ENCODE measurements at regions not wholly inside any gene's neighbourhood (a gene's known extent, or its start where the extent isn't known, plus 50 kb on each side); places are given as distances from the start of the nearest gene placed in this dataset.

GRCh38 chr6:167505782-167506181, 180.9 kb downstream of the TTLL2 start:
- H3F3A ChIP-seq (ENCODE audit: low read length, unreplicated experiment), result no peaks in the 10 kb centered on the region
- no peak for TF ChIP-seq EZH2phosphoT487 (IDR thresholded peaks at IDR 0.05; ENCODE audit: borderline replicate concordance, low read length)
- TF ChIP-seq EZH2 (IDR thresholded peaks at IDR 0.05; ENCODE audit: low read length, unreplicated experiment), result no peak
- TF ChIP-seq CTCF (conservative IDR thresholded peaks at IDR 0.05; ENCODE audit: low read depth, low read length), result no peak
- H3K4me2 ChIP-seq (ENCODE audit: low read length), result no peak overlapping the region
- no TSS peak for BruUV-seq (replicated peaks)
- POLR2A ChIA-PET (ENCODE audit: unreplicated experiment), result no interaction called here
- intact Hi-C loops (cut with micrococcal nuclease), result no loop called here
- no peak overlapping the region for H3K4me3 ChIP-seq (ENCODE audit: low read length)
- H3K79me2 ChIP-seq (ENCODE audit: low read length), result no peaks in the 10 kb centered on the region
- no peak overlapping the region for H3K27ac ChIP-seq (ENCODE audit: low read length)
- no peak overlapping the region for H2AFZ ChIP-seq (ENCODE audit: low read length)
- ATAC-seq (no peak), DNase-seq (no peak)
- H3K36me3 ChIP-seq (ENCODE audit: low read depth, low read length), result no peaks in the 10 kb centered on the region
- no peaks in the 10 kb centered on the region for H3K9me3 ChIP-seq (ENCODE audit: low read length)
- H3K9ac ChIP-seq (ENCODE audit: low read length), result no peak overlapping the region
- H3K4me1 ChIP-seq (ENCODE audit: insufficient read depth, low read length), result no peaks in the 10 kb centered on the region
- CTCF ChIA-PET, result no interaction called here
- no peaks in the 10 kb centered on the region for H3K9me2 ChIP-seq (replicated peaks; ENCODE audit: low read length)
- H4K20me1 ChIP-seq (ENCODE audit: low read length), result no peaks in the 10 kb centered on the region
- peaks cover 5% of the 10 kb centered on the region; the same call in 1 of the 2 replicates for H3K27me3 ChIP-seq (ENCODE audit: low read length)

- H3F3A ChIP-seq (ENCODE audit: low read length, unreplicated experiment), result no peaks in the 10 kb centered on the region
- H3K4me3 ChIP-seq (ENCODE audit: low read length), result no peak overlapping the region
- H3K27ac ChIP-seq (ENCODE audit: low read length), result no peak overlapping the region
- no peaks in the 10 kb centered on the region for H3K79me2 ChIP-seq (ENCODE audit: low read length)
- no peak for TF ChIP-seq EZH2phosphoT487 (IDR thresholded peaks at IDR 0.05; ENCODE audit: borderline replicate concordance, low read length)
- TF ChIP-seq EZH2 (IDR thresholded peaks at IDR 0.05; ENCODE audit: low read length, unreplicated experiment), result no peak
- no peak for TF ChIP-seq CTCF (conservative IDR thresholded peaks at IDR 0.05; ENCODE audit: low read depth, low read length)
- intact Hi-C loops (cut with micrococcal nuclease), result no loop called here
- ChIA-PET POLR2A (ENCODE audit: unreplicated experiment) (no interaction called here), CTCF (no interaction called here)
- H3K9me3 ChIP-seq (ENCODE audit: low read length), result no peaks in the 10 kb centered on the region
- no peaks in the 10 kb centered on the region for H3K9me2 ChIP-seq (replicated peaks; ENCODE audit: low read length)
- H3K27me3 ChIP-seq (ENCODE audit: low read length), result peaks cover 5% of the 10 kb centered on the region; the same call in 1 of the 2 replicates
- BruUV-seq (replicated peaks), result no TSS peak
- no peak overlapping the region for H2AFZ ChIP-seq (ENCODE audit: low read length)
- DNase-seq (no peak), ATAC-seq (no peak)
- H3K4me2 ChIP-seq (ENCODE audit: low read length), result no peak overlapping the region
- no peaks in the 10 kb centered on the region for H4K20me1 ChIP-seq (ENCODE audit: low read length)
- no peaks in the 10 kb centered on the region for H3K4me1 ChIP-seq (ENCODE audit: insufficient read depth, low read length)
- no peak overlapping the region for H3K9ac ChIP-seq (ENCODE audit: low read length)
- H3K36me3 ChIP-seq (ENCODE audit: low read depth, low read length), result no peaks in the 10 kb centered on the region
These were observed 181.8 kb downstream of the TTLL2 start for GRCh38 chr6:167506443-167507301.

- ATAC-seq (no peak), DNase-seq (no peak)
- Histone ChIP-seq H3K4me3 (ENCODE audit: low read length) (no peak overlapping the region), H3K36me3 (ENCODE audit: low read depth, low read length) (no peaks in the 10 kb centered on the region), H3K4me2 (ENCODE audit: low read length) (no peak overlapping the region), H3K9me3 (ENCODE audit: low read length) (no peaks in the 10 kb centered on the region), H3K9me2 (replicated peaks; ENCODE audit: low read length) (no peaks in the 10 kb centered on the region), H3K79me2 (ENCODE audit: low read length) (no peaks in the 10 kb centered on the region), H3K27ac (ENCODE audit: low read length) (no peak overlapping the region), H4K20me1 (ENCODE audit: low read length) (no peaks in the 10 kb centered on the region), H3F3A (ENCODE audit: low read length, unreplicated experiment) (no peaks in the 10 kb centered on the region), H3K9ac (ENCODE audit: low read length) (no peak overlapping the region), H3K4me1 (ENCODE audit: insufficient read depth, low read length) (no peaks in the 10 kb centered on the region), H2AFZ (ENCODE audit: low read length) (no peak overlapping the region), H3K27me3 (ENCODE audit: low read length) (peaks cover 5% of the 10 kb centered on the region; the same call in 1 of the 2 replicates)
- no peak for TF ChIP-seq EZH2phosphoT487 (IDR thresholded peaks at IDR 0.05; ENCODE audit: borderline replicate concordance, low read length)
- TF ChIP-seq CTCF (conservative IDR thresholded peaks at IDR 0.05; ENCODE audit: low read depth, low read length), result no peak
- no peak for TF ChIP-seq EZH2 (IDR thresholded peaks at IDR 0.05; ENCODE audit: low read length, unreplicated experiment)
- no TSS peak for BruUV-seq (replicated peaks)
- intact Hi-C loops (cut with micrococcal nuclease), result no loop called here
- CTCF ChIA-PET, result no interaction called here
- POLR2A ChIA-PET (ENCODE audit: unreplicated experiment), result no interaction called here
These were observed 182.6 kb downstream of the TTLL2 start for GRCh38 chr6:167507376-167507945.
